ENCODE measurements at regions not wholly inside any gene's neighbourhood (a gene's known extent, or its start where the extent isn't known, plus 50 kb on each side); places are given as distances from the start of the nearest gene placed in this dataset.

- no peaks in the 10 kb centered on the region for H3K9me3 Mint-ChIP-seq (ENCODE audit: low read depth)
- no peak for ATAC-seq
- no peak overlapping the region for H3K27ac Mint-ChIP-seq
- CTCF ChIA-PET = no interaction called here
- H3K27me3 Mint-ChIP-seq = no peaks in the 10 kb centered on the region
- no peak overlapping the region for H3K4me3 Mint-ChIP-seq
- no peak for DNase-seq
- H3K4me1 Mint-ChIP-seq = no peaks in the 10 kb centered on the region
- H3K36me3 Mint-ChIP-seq = no peaks in the 10 kb centered on the region
These were observed 537.6 kb downstream of the TCERG1L start for GRCh38 chr10:130773941-130774340.

GRCh38 chr10:130774871-130775270 lies 536.6 kb downstream of the TCERG1L start:
- CTCF ChIA-PET = no interaction called here
- H3K27me3 Mint-ChIP-seq = no peaks in the 10 kb centered on the region
- H3K4me1 Mint-ChIP-seq = no peaks in the 10 kb centered on the region
- no peak overlapping the region for H3K27ac Mint-ChIP-seq
- ATAC-seq (no peak), DNase-seq (no peak)
- H3K4me3 Mint-ChIP-seq = no peak overlapping the region
- H3K9me3 Mint-ChIP-seq (ENCODE audit: low read depth) = no peaks in the 10 kb centered on the region
- no peaks in the 10 kb centered on the region for H3K36me3 Mint-ChIP-seq

- DNase-seq (no peak), ATAC-seq (no peak)
- Mint-ChIP-seq H3K27me3 (no peaks in the 10 kb centered on the region), H3K4me3 (no peak overlapping the region), H3K36me3 (no peaks in the 10 kb centered on the region), H3K4me1 (no peaks in the 10 kb centered on the region), H3K9me3 (ENCODE audit: low read depth) (no peaks in the 10 kb centered on the region), H3K27ac (no peak overlapping the region)
- CTCF ChIA-PET = no interaction called here
These were observed 536.2 kb downstream of the TCERG1L start for GRCh38 chr10:130775311-130775710.

- Mint-ChIP-seq H3K27ac (no peak overlapping the region), H3K36me3 (no peaks in the 10 kb centered on the region), H3K4me3 (no peak overlapping the region), H3K27me3 (no peaks in the 10 kb centered on the region), H3K4me1 (no peaks in the 10 kb centered on the region), H3K9me3 (ENCODE audit: low read depth) (no peaks in the 10 kb centered on the region)
- CTCF ChIA-PET = no interaction called here
- DNase-seq (no peak), ATAC-seq (no peak)
These were observed 534.8 kb downstream of the TCERG1L start for GRCh38 chr10:130776724-130777123.

- Mint-ChIP-seq H3K4me3 (no peak overlapping the region), H3K9me3 (ENCODE audit: low read depth) (no peaks in the 10 kb centered on the region), H3K4me1 (no peaks in the 10 kb centered on the region), H3K27ac (no peak overlapping the region), H3K36me3 (no peaks in the 10 kb centered on the region), H3K27me3 (no peaks in the 10 kb centered on the region)
- ATAC-seq (no peak), DNase-seq (no peak)
- CTCF ChIA-PET = no interaction called here
These were observed 533.9 kb downstream of the TCERG1L start for GRCh38 chr10:130777507-130778165.

GRCh38 chr10:130778166-130778545 lies 533.4 kb downstream of the TCERG1L start:
- Mint-ChIP-seq H3K27ac (no peak overlapping the region), H3K27me3 (no peaks in the 10 kb centered on the region), H3K9me3 (ENCODE audit: low read depth) (no peaks in the 10 kb centered on the region), H3K4me3 (no peak overlapping the region), H3K4me1 (no peaks in the 10 kb centered on the region), H3K36me3 (no peaks in the 10 kb centered on the region)
- CTCF ChIA-PET = no interaction called here
- ATAC-seq = no peak
- no peak for DNase-seq

GRCh38 chr10:130780763-130781162 lies 530.8 kb downstream of the TCERG1L start:
- Mint-ChIP-seq H3K27ac (no peak overlapping the region), H3K4me1 (no peaks in the 10 kb centered on the region), H3K4me3 (no peak overlapping the region), H3K9me3 (ENCODE audit: low read depth) (no peaks in the 10 kb centered on the region), H3K27me3 (no peaks in the 10 kb centered on the region), H3K36me3 (no peaks in the 10 kb centered on the region)
- CTCF ChIA-PET = no interaction called here
- ATAC-seq (no peak), DNase-seq (no peak)

GRCh38 chr10:130781206-130781605 lies 530.3 kb downstream of the TCERG1L start:
- Mint-ChIP-seq H3K27me3 (no peaks in the 10 kb centered on the region), H3K4me1 (no peaks in the 10 kb centered on the region), H3K36me3 (no peaks in the 10 kb centered on the region), H3K27ac (no peak overlapping the region), H3K9me3 (ENCODE audit: low read depth) (no peaks in the 10 kb centered on the region), H3K4me3 (no peak overlapping the region)
- CTCF ChIA-PET = no interaction called here
- ATAC-seq (no peak), DNase-seq (no peak)

GRCh38 chr10:130781623-130782022 lies 529.9 kb downstream of the TCERG1L start:
- DNase-seq (no peak), ATAC-seq (no peak)
- H3K27me3 Mint-ChIP-seq = no peaks in the 10 kb centered on the region
- no peaks in the 10 kb centered on the region for H3K9me3 Mint-ChIP-seq (ENCODE audit: low read depth)
- no peaks in the 10 kb centered on the region for H3K36me3 Mint-ChIP-seq
- no peak overlapping the region for H3K27ac Mint-ChIP-seq
- H3K4me3 Mint-ChIP-seq = no peak overlapping the region
- no peaks in the 10 kb centered on the region for H3K4me1 Mint-ChIP-seq
- CTCF ChIA-PET = no interaction called here

- H3K9me3 Mint-ChIP-seq (ENCODE audit: low read depth) = no peaks in the 10 kb centered on the region
- CTCF ChIA-PET = no interaction called here
These were observed 529.1 kb downstream of the TCERG1L start for GRCh38 chr10:130782467-130782866.

GRCh38 chr10:130784326-130784725 lies 527.2 kb downstream of the TCERG1L start:
- Mint-ChIP-seq H3K27ac (no peak overlapping the region), H3K9me3 (ENCODE audit: low read depth) (no peaks in the 10 kb centered on the region), H3K4me1 (no peaks in the 10 kb centered on the region), H3K4me3 (no peak overlapping the region), H3K36me3 (no peaks in the 10 kb centered on the region), H3K27me3 (no peaks in the 10 kb centered on the region)
- ATAC-seq (no peak), DNase-seq (no peak)
- CTCF ChIA-PET = no interaction called here

More at GRCh38 chr10:130782467-130782866, 529.1 kb downstream of the TCERG1L start:
- no peaks in the 10 kb centered on the region for H3K36me3 Mint-ChIP-seq
- H3K4me1 Mint-ChIP-seq = no peaks in the 10 kb centered on the region
- no peak overlapping the region for H3K27ac Mint-ChIP-seq
- ATAC-seq (no peak), DNase-seq (no peak)
- no peak overlapping the region for H3K4me3 Mint-ChIP-seq
- no peaks in the 10 kb centered on the region for H3K27me3 Mint-ChIP-seq

GRCh38 chr10:130786365-130786966 lies 525.1 kb downstream of the TCERG1L start:
- no peak overlapping the region for H3K4me3 Mint-ChIP-seq
- H3K36me3 Mint-ChIP-seq = no peaks in the 10 kb centered on the region
- H3K4me1 Mint-ChIP-seq = no peaks in the 10 kb centered on the region
- CTCF ChIA-PET = no interaction called here
- no peaks in the 10 kb centered on the region for H3K27me3 Mint-ChIP-seq
- ATAC-seq (no peak), DNase-seq (no peak)
- H3K9me3 Mint-ChIP-seq (ENCODE audit: low read depth) = no peaks in the 10 kb centered on the region
- H3K27ac Mint-ChIP-seq = no peak overlapping the region

GRCh38 chr10:130787243-130787642 lies 524.3 kb downstream of the TCERG1L start:
- no peak for ATAC-seq
- Mint-ChIP-seq H3K27ac (no peak overlapping the region), H3K4me3 (no peak overlapping the region), H3K9me3 (ENCODE audit: low read depth) (peaks cover 2% of the 10 kb centered on the region), H3K36me3 (no peaks in the 10 kb centered on the region), H3K4me1 (no peaks in the 10 kb centered on the region), H3K27me3 (no peaks in the 10 kb centered on the region)
- CTCF ChIA-PET = no interaction called here
- no peak for DNase-seq

GRCh38 chr10:130787821-130788220 lies 523.7 kb downstream of the TCERG1L start:
- no peaks in the 10 kb centered on the region for H3K4me1 Mint-ChIP-seq
- no peaks in the 10 kb centered on the region for H3K27me3 Mint-ChIP-seq
- no peak for ATAC-seq
- H3K36me3 Mint-ChIP-seq = no peaks in the 10 kb centered on the region
- peaks cover 3% of the 10 kb centered on the region for H3K9me3 Mint-ChIP-seq (ENCODE audit: low read depth)
- H3K27ac Mint-ChIP-seq = no peak overlapping the region
- H3K4me3 Mint-ChIP-seq = no peak overlapping the region
- DNase-seq = no peak
- CTCF ChIA-PET = no interaction called here

GRCh38 chr10:130790339-130790738 lies 521.2 kb downstream of the TCERG1L start:
- Mint-ChIP-seq H3K4me3 (no peak overlapping the region), H3K9me3 (ENCODE audit: low read depth) (peaks cover 4% of the 10 kb centered on the region), H3K4me1 (no peaks in the 10 kb centered on the region), H3K36me3 (no peaks in the 10 kb centered on the region), H3K27ac (no peak overlapping the region), H3K27me3 (no peaks in the 10 kb centered on the region)
- ATAC-seq (no peak), DNase-seq (no peak)
- CTCF ChIA-PET = no interaction called here

Measured in activated CD8-positive, alpha-beta memory T cell treated with anti-CD3 and anti-CD28 coated beads, Interleukin-2, amount 10 ng/mL, durations not matched to agents 7 days and 5 days (primary cell).